Right lobe of liver (tissue), 6 donors: ENCODE measurements at regions not wholly inside any gene's neighbourhood (a gene's known extent, or its start where the extent isn't known, plus 50 kb on each side); places are given as distances from the start of the nearest gene placed in this dataset.

ENCODE experiments used
- ATAC-seq, 4 donors: fragments of 200-7000 bp; cut with Tn5 transposase; one replicate each; pipeline ENCODE4 v1.9.1; 2020; ENCODE audit warnings: mild to moderate bottlenecking in 4 of 4, moderate library complexity in 4 of 4
- DNase-seq, 3 donors: peaks; one replicate each; pipeline ENCODE4 v3.0.0-alpha.2; 2020
- H3K27ac ChIP-seq, 3 donors: fragments of 200-600 bp; one replicate each; pipeline ENCODE4 v1.8.0; 2022
- H3K27me3 ChIP-seq, 2 donors: fragments of 200-600 bp; one replicate each; pipeline ENCODE4 v1.8.0; 2022
- H3K36me3 ChIP-seq, 4 donors: fragments of 200-600 bp; sonication (generic) in 1 of 4; one replicate each; pipeline versions ENCODE4 v1.5.1 to v1.8.0; 2017 to 2022; ENCODE audit warnings: control low read depth in 1 of 4
- H3K4me1 ChIP-seq, 4 donors: fragments of 200-600 bp; sonication (generic) in 1 of 4; one replicate each; pipeline versions ENCODE4 v1.5.1 to v1.8.0; 2017 to 2022; ENCODE audit warnings: control low read depth in 1 of 4
- H3K4me3 ChIP-seq, 3 donors: fragments of 200-600 bp; one replicate each; pipeline ENCODE4 v1.8.0; 2022
- H3K9me3 ChIP-seq, 4 donors: fragments of 200-600 bp; sonication (generic) in 1 of 4; one replicate each; pipeline versions ENCODE4 v1.5.1 to v1.8.0; 2017 to 2022; ENCODE audit warnings: control low read depth in 1 of 4
- CTCF ChIP-seq, 4 donors: fragments of 200-600 bp in 3 of 4; fragments of 450-650 bp in 1 of 4; IDR thresholded peaks; one replicate each; pipeline versions ENCODE4 v1.5.1 to v1.8.0; 2016 to 2022; ENCODE audit warnings: antibody characterized with exemption in 4 of 4, mild to moderate bottlenecking in 2 of 4
- POLR2A ChIP-seq: fragments of 450-650 bp; IDR thresholded peaks from one replicate; pipeline ENCODE4 v1.6.1; 2017; ENCODE audit warnings: antibody characterized with exemption, mild to moderate bottlenecking
- WGBS: methylation state at CpG from one replicate; pipeline ENCODE4 v1.1.6; 2018; ENCODE audit warnings: low coverage, low lambda C conversion rate; ENCODE audit not compliant: insufficient coverage; ENCODE audit errors: missing lambda C conversion rate; 5-methylcytosine and 5-hydroxymethylcytosine counted together
- intact Hi-C, 2 donors: fragments of 100-400 bp; cut with DNase I; formaldehyde crosslinking; loops; one replicate each; pipeline versions ENCODE4 v1.11.2 to v1.14.1; 2022
- donor health status: DM: no; HTN: yes; CAD: no.
- donor health status: DM: no; HTN: no; CAD: no.
- donor health status: DM: no; HTN: no; CAD: no.
- donor health status: DM: no; HTN: yes; CAD: no.
- donor health status: DM: no; HTN: yes; CAD: no.

- TF ChIP-seq POLR2A (no peak), CTCF (IDR thresholded peaks at IDR 0.05) (no peak)
- 80% methylated on average over 1 of the region's 34 CpGs for WGBS
- Histone ChIP-seq H3K27me3 (no peaks in the 10 kb centered on the region), H3K36me3 (no peaks in the 10 kb centered on the region), H3K9me3 (no peaks in the 10 kb centered on the region), H3K4me1 (no peaks in the 10 kb centered on the region), H3K4me3 (no peak overlapping the region), H3K27ac (no peak overlapping the region)
- DNase-seq (no peak), ATAC-seq (peak in 1 of 4 donors; percentile 24)
- intact Hi-C loops, result no loop called here
These were observed 366.4 kb upstream of the SPRY2 start for GRCh38 chr13:80707000-80707983.

GRCh38 chr13:80706164-80706471, 365.2 kb upstream of the SPRY2 start:
- Histone ChIP-seq H3K4me1 (no peaks in the 10 kb centered on the region), H3K27ac (no peak overlapping the region), H3K9me3 (no peaks in the 10 kb centered on the region), H3K4me3 (no peak overlapping the region), H3K27me3 (no peaks in the 10 kb centered on the region), H3K36me3 (no peaks in the 10 kb centered on the region)
- no peak for DNase-seq
- no peak for ATAC-seq
- intact Hi-C loops, result no loop called here
- 100% methylated on average over 1 of the region's 10 CpGs for WGBS
- TF ChIP-seq CTCF (IDR thresholded peaks at IDR 0.05) (no peak), POLR2A (no peak)

- DNase-seq, result no peak
- Histone ChIP-seq H3K9me3 (no peaks in the 10 kb centered on the region), H3K36me3 (no peaks in the 10 kb centered on the region), H3K4me3 (no peak overlapping the region), H3K27ac (no peak overlapping the region), H3K27me3 (no peaks in the 10 kb centered on the region), H3K4me1 (no peaks in the 10 kb centered on the region)
- TF ChIP-seq CTCF (IDR thresholded peaks at IDR 0.05) (no peak), POLR2A (no peak)
- WGBS, result no CpG with 5 or more reads among the region's 30 CpGs
- no peak for ATAC-seq
- intact Hi-C loops, result no loop called here
These were observed 364.6 kb upstream of the SPRY2 start for GRCh38 chr13:80705371-80706163.

GRCh38 chr13:80704369-80704768, 363.4 kb upstream of the SPRY2 start:
- no peaks in the 10 kb centered on the region for H3K27me3 ChIP-seq
- no peak overlapping the region for H3K4me3 ChIP-seq
- no peak for DNase-seq
- 90% methylated on average over 4 of the region's 20 CpGs for WGBS
- H3K9me3 ChIP-seq, result no peaks in the 10 kb centered on the region
- H3K27ac ChIP-seq, result no peak overlapping the region
- TF ChIP-seq POLR2A, result no peak
- no peak for TF ChIP-seq CTCF (IDR thresholded peaks at IDR 0.05)
- intact Hi-C loops, result no loop called here
- no peak for ATAC-seq
- H3K4me1 ChIP-seq, result no peaks in the 10 kb centered on the region
- H3K36me3 ChIP-seq, result no peaks in the 10 kb centered on the region
